Fibroblast of skin of left biceps (primary cell): ENCODE measurements at regions not wholly inside any gene's neighbourhood (a gene's known extent, or its start where the extent isn't known, plus 50 kb on each side); places are given as distances from the start of the nearest gene placed in this dataset.
A peak's percentile ranks its signal among the peaks of the same experiment; 100 is the strongest.
"Not testable (repeated sequence)": the region's sequence is repeated elsewhere in the genome, so short reads cannot be mapped to it uniquely, and the experiment has no call there.

Source experiments
- DNase-seq, 2 experiments: peaks; one replicate each; pipeline ENCODE4 v3.0.0-alpha.2; 2013; ENCODE audit warnings: low read depth in 2 of 2

GRCh38 chr1:193463326-193463932 lies 277.0 kb upstream of the B3GALT2 start:
- no peak for DNase-seq

GRCh38 chr1:193462629-193463320 lies 276.4 kb upstream of the B3GALT2 start:
- no peak for DNase-seq

DNA sequence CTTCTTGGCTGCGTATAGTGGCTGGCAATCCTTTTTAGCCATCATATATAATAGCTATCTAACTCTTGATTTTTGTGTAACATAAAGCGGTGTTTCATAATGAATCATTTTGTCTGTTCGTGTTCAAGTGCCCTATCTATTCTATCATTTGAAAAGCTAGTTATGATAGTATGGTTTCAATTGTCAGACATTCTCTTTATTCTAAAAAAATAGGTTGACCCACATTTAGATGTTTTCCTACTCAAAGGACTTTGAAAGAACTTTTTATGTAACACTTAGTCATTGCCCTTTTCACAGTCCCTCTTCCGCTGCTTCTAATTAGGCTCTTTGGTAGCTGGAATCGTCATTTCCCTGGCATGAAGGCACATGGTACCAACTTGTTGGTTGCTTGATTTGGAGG lies 272.2 kb upstream of the B3GALT2 start:
- DNase-seq: no peak

- DNase-seq: no peak
Observed at GRCh38 chr1:193457676-193458075, 271.3 kb upstream of the B3GALT2 start.

DNA sequence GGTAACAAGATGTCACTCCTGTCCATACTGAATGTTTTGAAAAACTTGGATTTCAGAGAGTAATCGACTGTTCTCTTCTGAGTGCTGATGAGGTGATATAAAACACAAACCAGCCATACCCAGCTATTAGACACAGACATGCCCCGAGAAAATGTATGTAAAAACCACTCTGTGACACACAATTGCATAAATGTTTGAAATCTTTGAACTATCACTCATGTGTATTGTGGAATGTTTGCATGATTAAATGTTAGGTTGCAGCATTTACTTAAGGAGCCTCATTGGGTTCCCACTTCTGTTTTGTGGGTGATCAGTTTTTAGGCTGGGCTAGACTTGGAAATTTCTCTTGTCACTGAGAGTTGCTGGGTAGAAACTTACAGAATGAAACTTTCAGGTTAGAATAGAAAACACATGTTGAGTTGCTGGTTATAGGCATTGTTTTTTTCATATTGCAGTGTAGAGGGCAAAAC lies 270.4 kb upstream of the B3GALT2 start:
- DNase-seq: peak in 1 of 2 experiments; percentile 13

DNA sequence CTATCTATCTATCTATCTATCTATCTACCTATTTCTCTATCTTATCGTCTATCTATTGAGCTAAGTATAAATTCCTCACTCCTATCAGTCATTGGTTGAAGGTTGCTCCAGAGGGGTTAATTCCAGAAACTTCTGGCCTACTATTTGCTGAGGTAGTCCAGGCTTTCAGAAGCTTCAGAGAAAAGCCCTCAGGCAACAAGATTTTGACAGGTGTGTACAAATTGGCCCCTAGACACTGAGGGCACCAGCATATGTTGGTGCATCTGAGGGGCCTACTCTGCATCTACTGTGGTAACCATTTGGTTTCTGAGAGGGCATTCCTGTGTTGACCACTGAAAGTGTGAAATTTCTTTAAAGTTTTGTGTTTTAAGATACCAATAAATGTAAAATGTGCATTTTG lies 265.2 kb upstream of the B3GALT2 start:
- DNase-seq: no peak

DNA sequence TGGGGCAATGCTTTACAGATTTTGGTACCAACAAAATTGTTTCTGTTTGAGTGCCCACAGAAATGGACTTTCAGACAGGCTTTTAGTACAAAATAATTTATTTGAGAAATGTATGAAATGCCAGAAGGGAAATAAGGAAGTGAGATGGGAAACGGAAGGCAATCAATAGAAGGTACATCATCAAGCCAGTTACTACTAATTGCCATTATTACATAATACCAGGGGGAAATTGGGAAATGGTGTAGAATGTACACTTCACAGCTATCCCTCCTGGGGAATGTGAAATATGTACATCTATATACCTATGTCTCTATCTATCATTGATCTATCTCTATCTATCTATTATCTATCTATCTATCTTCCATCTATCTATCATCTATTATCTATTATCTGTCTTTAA lies 264.6 kb upstream of the B3GALT2 start:
- no peak for DNase-seq

DNA sequence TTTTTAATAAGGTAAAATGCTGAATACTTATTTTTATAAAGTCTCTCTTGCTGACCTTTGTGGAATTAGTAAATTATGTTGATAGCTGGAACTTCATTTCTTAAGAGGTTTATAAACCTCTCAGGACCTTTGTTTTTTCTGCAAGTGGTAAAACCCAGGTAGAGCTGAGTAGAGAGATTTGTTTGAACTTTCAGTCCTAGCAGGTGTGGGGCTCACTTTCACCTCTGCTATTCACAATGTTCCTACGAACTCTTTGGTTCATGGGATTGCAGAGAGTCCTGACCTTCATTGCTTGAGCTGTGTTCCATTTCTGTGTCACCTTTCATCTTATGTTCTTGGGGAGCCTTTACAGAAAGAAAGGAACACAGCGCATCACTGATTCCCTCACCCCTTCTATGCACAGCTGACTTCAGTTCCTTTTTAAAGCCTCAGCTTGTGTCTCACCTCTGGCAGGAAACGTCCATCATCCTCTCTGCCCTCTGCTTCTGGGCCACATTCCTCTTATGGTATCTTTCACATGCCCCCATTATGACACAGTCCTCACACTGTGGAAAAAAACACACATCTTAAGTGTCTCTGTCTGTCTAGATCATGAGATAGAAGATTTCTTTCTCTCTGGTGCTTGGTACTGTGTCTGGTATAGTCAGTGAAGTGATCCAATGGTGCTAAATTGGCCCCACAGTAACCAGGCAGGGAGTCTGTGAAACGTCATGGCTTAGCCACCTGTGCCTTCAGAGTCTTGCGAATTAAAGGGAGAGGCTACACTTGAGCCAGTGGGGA lies 262.5 kb upstream of the B3GALT2 start:
- DNase-seq: no peak

DNA sequence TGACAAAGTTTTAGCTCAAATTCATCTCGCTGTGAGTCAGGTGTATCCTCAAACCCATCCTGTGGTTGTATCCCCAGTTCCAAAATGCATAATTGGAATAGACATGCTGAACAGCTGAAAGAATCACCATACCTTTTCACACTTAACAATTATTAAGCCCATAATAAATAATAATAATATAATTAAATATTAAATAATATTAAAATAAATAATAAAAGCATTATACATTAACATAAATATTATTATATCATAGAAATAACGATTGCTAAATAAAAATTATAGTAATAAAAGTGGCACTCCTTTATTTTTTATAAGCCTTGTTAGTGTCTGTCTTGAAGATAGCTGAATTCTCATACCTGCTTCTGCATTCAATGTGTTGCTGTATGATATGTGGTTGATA lies 257.5 kb upstream of the B3GALT2 start:
- no peak for DNase-seq

DNA sequence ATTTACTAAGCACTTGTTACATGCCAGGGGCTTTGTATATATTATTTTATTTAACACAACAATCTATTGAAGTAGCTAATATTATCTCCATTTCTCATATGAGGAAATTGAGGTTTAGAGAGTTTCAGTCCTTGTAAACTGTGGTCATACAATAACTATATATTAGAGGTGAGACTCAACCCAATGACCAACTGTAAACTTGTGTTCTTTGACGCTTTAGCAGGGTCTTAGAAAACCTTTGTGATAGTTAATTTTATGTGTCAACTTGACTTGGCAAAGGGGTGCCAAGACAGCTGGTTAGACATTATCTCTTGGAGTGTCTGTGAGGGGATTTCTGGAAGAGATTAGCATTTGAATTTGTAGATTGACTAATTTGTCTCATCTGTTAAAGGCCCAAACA lies 252.4 kb upstream of the B3GALT2 start:
- no peak for DNase-seq

DNA sequence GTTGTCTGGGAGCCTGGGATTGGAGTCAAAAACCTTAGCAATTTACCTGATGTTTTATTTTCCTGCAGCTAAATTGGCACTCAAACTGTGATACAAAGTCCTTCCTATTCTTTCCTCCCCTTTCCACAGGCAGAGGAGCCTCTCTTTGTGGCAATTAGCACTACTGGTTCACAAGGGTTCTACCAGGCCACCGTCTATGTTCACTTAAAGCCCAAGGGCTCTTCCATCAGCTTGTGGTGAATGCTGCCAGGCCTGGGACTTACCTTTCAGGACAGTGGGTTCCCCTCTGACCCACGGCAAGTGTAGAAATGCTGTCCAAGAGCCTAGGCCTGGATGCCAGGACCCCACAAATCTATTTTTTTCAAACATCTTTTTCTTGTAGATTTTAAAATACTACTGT lies 251.9 kb upstream of the B3GALT2 start:
- DNase-seq: no peak

DNA sequence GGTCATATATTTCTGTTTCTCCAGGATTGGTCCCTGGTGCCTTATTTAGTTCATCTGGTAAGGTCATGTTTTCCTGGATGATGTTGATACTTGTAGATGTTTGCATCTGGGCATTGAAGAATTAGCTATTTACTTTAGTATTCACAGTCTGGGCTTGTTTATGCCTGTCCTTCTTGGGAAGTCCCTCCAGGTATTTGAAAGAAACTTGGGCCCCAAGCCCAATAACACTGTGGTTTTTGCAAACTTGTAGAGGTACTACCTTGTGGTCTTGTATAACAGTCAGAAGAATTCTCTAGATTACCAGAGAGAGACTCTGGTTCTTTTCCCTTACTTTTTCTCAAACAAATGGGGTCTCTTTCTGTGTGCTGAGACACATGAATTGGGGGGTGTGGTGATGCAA lies 251.4 kb upstream of the B3GALT2 start:
- no peak for DNase-seq

- not testable (repeated sequence) for DNase-seq
Observed at GRCh38 chr1:193437333-193437732, 250.9 kb upstream of the B3GALT2 start.

- DNase-seq: no peak
Observed at GRCh38 chr1:193435781-193436180, 249.4 kb upstream of the B3GALT2 start.

DNA sequence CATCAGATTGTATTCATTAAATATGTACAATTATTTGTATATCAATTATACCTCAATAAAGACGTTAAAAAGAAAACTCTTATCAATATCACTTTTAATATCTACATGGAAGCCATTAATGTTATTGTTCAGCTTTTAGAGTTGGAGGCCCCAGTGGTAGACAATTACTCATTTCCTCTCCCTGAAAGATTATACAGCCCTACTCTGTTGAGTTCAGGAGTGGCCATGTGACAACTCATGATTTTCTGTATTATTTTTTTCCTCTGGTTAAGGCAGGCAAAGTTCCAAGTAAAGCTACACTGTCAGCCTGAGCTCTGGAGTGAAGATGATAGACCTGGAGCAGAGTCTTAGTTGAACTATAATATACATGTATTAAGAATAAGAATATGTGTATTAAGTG lies 247.9 kb upstream of the B3GALT2 start:
- no peak for DNase-seq

- no peak for DNase-seq
Observed at GRCh38 chr1:193433599-193433998, 247.2 kb upstream of the B3GALT2 start.

DNA sequence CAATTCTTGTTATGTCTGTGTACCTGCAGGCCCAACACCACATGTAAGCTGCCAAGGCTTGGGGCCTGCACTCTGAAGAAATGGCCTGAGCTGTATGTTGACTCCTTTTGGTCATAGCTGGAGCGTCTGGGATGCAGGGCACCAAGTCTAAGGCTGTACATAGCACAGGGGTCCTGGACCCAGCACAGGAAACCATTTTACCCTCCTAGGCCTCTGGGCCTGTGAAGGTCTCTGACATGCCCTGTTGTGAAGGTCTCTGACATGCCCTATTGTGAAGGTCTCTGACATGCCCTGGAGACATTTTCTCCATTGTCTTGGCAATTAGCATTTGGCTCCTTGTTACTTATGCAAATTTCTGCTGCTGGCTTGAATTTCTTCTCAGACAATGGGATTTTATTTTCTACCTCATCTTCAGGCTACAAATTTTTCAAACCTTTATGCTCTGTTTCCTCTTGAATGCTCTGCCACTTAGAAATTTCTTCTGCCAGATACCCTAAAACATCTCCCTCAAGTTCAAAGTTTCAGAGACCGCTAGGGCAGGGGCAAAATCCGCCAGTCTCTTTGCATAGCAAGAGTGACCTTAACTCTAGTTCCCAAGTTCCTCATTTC lies 246.7 kb upstream of the B3GALT2 start:
- no peak for DNase-seq

DNA sequence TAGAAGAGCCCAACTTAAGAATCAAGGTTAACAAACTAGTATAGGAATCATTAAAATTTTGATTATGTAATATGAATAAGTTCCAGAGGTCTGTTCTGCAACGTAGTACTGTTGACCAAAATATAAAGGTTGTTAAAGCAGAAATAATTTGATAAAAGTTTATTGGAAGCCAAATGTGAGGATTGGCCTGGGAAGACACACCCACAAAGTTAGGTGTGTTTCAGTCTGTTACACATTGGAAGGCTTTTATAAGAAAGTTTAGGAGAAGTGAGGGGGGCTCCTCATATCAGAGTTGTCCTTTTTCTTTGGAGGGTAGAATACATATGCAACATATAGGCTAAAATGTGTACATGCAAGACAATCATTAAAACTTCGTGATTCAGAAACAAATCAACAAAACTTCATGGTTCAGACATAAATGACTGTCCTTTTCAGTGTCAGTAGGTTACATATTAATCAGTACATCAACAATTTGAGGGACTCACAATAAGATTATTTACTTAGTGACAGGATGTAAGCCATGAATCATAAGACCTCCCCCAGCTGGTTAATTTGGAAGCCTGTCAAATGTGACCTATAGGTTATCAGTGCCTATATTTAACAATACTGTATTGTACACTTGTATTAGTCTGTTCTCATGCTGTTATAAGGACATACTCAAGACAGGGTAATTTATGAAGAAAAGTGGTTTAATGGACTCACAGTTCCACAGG lies 245.0 kb upstream of the B3GALT2 start:
- DNase-seq: no peak

DNA sequence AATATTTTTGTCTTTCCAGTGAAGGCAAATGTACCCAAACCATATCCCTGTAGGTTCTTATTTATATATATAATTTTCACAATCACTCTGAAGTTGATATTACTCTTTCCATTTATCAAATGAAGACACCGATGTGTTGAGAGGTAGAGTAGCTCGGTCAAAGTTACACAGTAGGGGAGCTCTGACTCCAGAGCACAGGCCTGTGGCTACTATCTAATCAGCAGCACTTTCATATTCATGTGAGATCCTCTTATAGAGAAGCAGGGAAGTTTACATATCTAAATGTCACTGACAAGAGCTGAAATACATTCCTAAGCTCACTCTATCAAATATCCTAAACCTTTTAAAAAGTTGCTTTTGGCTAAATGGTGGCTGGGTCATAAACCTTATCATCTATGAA lies 241.1 kb upstream of the B3GALT2 start:
- DNase-seq: no peak

DNA sequence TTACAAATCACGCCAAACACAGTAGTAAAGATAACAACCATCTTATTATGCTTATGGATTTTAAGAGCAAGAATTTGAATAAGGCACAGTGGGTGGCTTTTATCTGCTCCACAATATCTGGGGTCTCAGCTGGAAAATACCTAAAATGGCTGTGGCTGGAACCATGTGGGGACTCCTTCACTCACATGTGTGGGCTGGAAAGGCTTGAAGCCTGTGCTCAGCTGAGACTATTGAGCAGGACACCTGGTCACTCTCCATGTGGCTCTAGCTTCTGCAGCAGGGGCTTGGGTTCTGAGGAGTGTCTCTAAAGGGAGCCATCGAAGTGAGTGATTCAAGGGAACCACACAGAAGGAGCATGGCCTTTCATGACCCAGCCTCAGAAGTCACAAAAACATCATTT lies 239.6 kb upstream of the B3GALT2 start:
- no peak for DNase-seq

DNA sequence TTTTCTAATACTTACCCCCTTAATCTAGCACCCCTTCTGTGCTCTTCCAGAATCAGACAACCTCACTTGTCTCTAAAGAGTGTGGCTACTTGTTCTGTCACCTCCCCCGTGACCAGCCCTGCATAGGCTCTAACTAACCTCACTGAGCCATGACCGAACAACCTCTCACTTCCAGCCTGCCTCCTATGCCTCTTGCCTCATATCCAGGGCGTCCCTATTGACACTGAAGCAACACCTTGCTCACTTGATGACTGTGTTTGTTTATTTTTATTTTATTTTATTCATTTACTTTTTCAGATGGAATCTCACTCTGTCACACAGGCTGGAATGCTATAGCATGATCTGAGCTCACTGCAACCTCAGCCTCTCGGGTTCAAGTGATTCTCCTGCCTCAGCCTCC lies 235.1 kb upstream of the B3GALT2 start:
- DNase-seq: no peak

DNA sequence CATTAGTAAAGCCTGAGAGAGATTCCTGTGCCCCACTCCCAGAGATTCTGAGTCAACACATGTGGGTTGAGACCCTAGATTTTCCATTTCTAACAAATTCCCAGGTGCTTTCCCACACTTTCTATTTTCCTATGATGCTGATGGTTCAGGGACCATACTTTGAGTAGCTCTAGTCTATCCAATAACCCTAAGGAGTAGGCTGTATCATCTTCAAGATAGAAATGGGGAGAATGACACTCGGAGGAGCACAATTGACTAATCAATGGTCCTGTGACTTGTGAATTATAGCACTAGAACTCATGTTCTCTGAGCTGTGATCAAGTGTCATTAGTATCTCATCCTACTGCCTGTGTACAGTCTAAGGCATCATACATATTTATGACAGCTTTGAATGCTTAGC lies 232.9 kb upstream of the B3GALT2 start:
- DNase-seq: no peak
